ENCODE measurements at regions not wholly inside any gene's neighbourhood (a gene's known extent, or its start where the extent isn't known, plus 50 kb on each side); places are given as distances from the start of the nearest gene placed in this dataset.

GRCh38 chr3:94617312-94617711 lies 554.5 kb downstream of the NSUN3 start:
- TF ChIP-seq CTCF (IDR thresholded peaks at IDR 0.05) (no peak), POLR2A (IDR thresholded peaks at IDR 0.05) (no peak)
